ENCODE measurements at regions not wholly inside any gene's neighbourhood (a gene's known extent, or its start where the extent isn't known, plus 50 kb on each side); places are given as distances from the start of the nearest gene placed in this dataset.

DNA sequence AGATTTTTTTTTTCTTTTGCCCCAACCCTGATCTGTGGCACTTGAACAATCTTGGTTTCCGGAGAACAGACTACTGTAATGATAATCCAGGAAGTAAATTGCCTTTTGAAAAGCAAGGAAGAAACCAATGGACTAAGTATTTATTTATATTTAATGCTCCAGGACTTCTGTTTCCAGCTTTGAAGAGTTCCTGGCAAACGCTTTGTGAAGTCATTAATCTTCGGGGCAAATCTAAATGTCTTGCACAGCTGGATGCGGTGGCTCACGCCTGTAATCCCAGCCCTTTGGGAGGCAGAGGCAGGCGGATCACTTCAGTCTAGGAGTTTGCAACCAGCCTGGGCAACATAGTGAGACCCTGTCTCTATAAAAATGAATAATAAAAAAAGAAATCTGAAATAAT lies 135.1 kb upstream of the GATA6 start:
- no peak overlapping the region for H2AFZ ChIP-seq (ENCODE audit: low read length)
- H4K20me1 ChIP-seq (ENCODE audit: insufficient read depth, low read length, poor library complexity, severe bottlenecking) = no peaks in the 10 kb centered on the region
- no peaks in the 10 kb centered on the region for H3K9me2 ChIP-seq (replicated peaks; ENCODE audit: low read depth, low read length)
- no peak overlapping the region for H3K9ac ChIP-seq (ENCODE audit: low read depth, low read length, poor library complexity, severe bottlenecking)
- TF ChIP-seq CTCF (conservative IDR thresholded peaks at IDR 0.05; ENCODE audit: low read length) = no peak
- TF ChIP-seq EZH2phosphoT487 (IDR thresholded peaks at IDR 0.05; ENCODE audit: borderline replicate concordance) = no peak
- H3K4me2 ChIP-seq (ENCODE audit: low read depth, low read length, poor library complexity, severe bottlenecking) = no peak overlapping the region
- H3K79me2 ChIP-seq (ENCODE audit: insufficient read depth, low read length) = no peaks in the 10 kb centered on the region
- no peaks in the 10 kb centered on the region for H3K4me1 ChIP-seq (ENCODE audit: insufficient read depth, low read length, poor library complexity, severe bottlenecking)
- H3K4me3 ChIP-seq (ENCODE audit: low read length, poor library complexity, severe bottlenecking) = no peak overlapping the region
- no peaks in the 10 kb centered on the region for H3K9me3 ChIP-seq (ENCODE audit: insufficient read depth, low read depth, low read length)
- no peaks in the 10 kb centered on the region for H3K27me3 ChIP-seq (ENCODE audit: insufficient read depth, low read length, poor library complexity, severe bottlenecking)
- no peaks in the 10 kb centered on the region for H3K36me3 ChIP-seq (ENCODE audit: insufficient read depth, low read length)
- no peaks in the 10 kb centered on the region for H3F3A ChIP-seq (ENCODE audit: low read depth)

DNA sequence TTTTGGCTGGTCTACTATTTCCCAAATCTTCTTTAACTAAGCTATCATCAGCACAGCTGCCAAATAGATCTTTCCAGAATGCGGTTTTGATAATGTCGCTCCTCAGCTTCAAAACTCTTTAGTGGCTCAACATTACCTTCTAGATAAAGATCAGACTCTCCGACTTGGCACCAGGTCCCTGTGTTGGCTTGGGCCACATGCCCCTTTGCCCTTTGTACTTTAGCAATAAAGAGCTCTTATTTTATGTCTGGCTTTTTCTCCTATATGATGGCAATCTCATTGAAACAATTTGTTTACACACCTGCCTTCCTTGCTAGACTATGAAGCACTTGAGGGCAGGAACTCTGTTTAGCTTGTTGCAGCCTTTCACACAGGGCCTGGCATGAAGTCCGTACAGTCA lies 128.9 kb upstream of the GATA6 start:
- Histone ChIP-seq H3K4me2 (ENCODE audit: low read depth, low read length, poor library complexity, severe bottlenecking) (no peak overlapping the region), H3K4me3 (ENCODE audit: low read length, poor library complexity, severe bottlenecking) (no peak overlapping the region), H2AFZ (ENCODE audit: low read length) (no peak overlapping the region), H3K4me1 (ENCODE audit: insufficient read depth, low read length, poor library complexity, severe bottlenecking) (no peaks in the 10 kb centered on the region), H3K9ac (ENCODE audit: low read depth, low read length, poor library complexity, severe bottlenecking) (no peak overlapping the region), H3K27me3 (ENCODE audit: insufficient read depth, low read length, poor library complexity, severe bottlenecking) (no peaks in the 10 kb centered on the region), H3K9me3 (ENCODE audit: insufficient read depth, low read depth, low read length) (no peaks in the 10 kb centered on the region), H3K9me2 (replicated peaks; ENCODE audit: low read depth, low read length) (no peaks in the 10 kb centered on the region), H3F3A (ENCODE audit: low read depth) (no peaks in the 10 kb centered on the region), H3K36me3 (ENCODE audit: insufficient read depth, low read length) (no peaks in the 10 kb centered on the region), H3K79me2 (ENCODE audit: insufficient read depth, low read length) (no peaks in the 10 kb centered on the region), H4K20me1 (ENCODE audit: insufficient read depth, low read length, poor library complexity, severe bottlenecking) (no peaks in the 10 kb centered on the region)
- TF ChIP-seq EZH2phosphoT487 (IDR thresholded peaks at IDR 0.05; ENCODE audit: borderline replicate concordance) = no peak
- no peak for TF ChIP-seq CTCF (conservative IDR thresholded peaks at IDR 0.05; ENCODE audit: low read length)

DNA sequence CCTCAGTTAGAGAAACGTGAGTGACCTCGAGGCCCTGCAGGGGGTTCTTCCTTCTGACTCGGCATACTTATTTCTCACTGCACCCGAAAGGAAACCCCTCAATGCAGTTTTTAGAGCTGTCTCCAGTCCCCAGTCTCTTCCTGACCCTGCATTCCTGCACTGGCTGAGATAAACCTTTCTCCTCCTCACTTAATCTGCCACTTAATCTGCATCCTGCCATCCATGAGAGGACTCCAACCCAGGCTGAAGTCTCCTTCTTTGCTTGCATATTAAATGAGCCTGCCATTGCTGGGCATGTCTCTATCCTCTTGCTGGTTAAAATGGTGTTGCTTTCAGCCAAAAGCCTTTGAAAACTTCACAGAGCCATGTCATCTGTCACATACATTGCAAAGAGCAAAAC lies 125.6 kb upstream of the GATA6 start:
- Histone ChIP-seq H3K9ac (ENCODE audit: low read depth, low read length, poor library complexity, severe bottlenecking) (no peak overlapping the region), H3K4me2 (ENCODE audit: low read depth, low read length, poor library complexity, severe bottlenecking) (no peak overlapping the region), H4K20me1 (ENCODE audit: insufficient read depth, low read length, poor library complexity, severe bottlenecking) (no peaks in the 10 kb centered on the region), H3K9me3 (ENCODE audit: insufficient read depth, low read depth, low read length) (no peaks in the 10 kb centered on the region), H3F3A (ENCODE audit: low read depth) (no peaks in the 10 kb centered on the region), H2AFZ (ENCODE audit: low read length) (no peak overlapping the region), H3K4me1 (ENCODE audit: insufficient read depth, low read length, poor library complexity, severe bottlenecking) (no peaks in the 10 kb centered on the region), H3K36me3 (ENCODE audit: insufficient read depth, low read length) (no peaks in the 10 kb centered on the region), H3K4me3 (ENCODE audit: low read length, poor library complexity, severe bottlenecking) (no peak overlapping the region), H3K27me3 (ENCODE audit: insufficient read depth, low read length, poor library complexity, severe bottlenecking) (no peaks in the 10 kb centered on the region), H3K9me2 (replicated peaks; ENCODE audit: low read depth, low read length) (no peaks in the 10 kb centered on the region), H3K79me2 (ENCODE audit: insufficient read depth, low read length) (no peaks in the 10 kb centered on the region)
- TF ChIP-seq CTCF (conservative IDR thresholded peaks at IDR 0.05; ENCODE audit: low read length) = no peak
- TF ChIP-seq EZH2phosphoT487 (IDR thresholded peaks at IDR 0.05; ENCODE audit: borderline replicate concordance) = no peak
